ENCODE measurements at regions not wholly inside any gene's neighbourhood (a gene's known extent, or its start where the extent isn't known, plus 50 kb on each side); places are given as distances from the start of the nearest gene placed in this dataset.

- no peaks in the 10 kb centered on the region for H3K79me2 ChIP-seq (ENCODE audit: insufficient read depth, low read length)
- H3K9me3 ChIP-seq (ENCODE audit: insufficient read depth, low read length) = no peaks in the 10 kb centered on the region
- H3F3A ChIP-seq (ENCODE audit: insufficient read depth) = no peaks in the 10 kb centered on the region
- no peaks in the 10 kb centered on the region for H3K36me3 ChIP-seq (ENCODE audit: low read length)
- H3K4me2 ChIP-seq (ENCODE audit: low read depth, low read length, poor library complexity, severe bottlenecking) = no peak overlapping the region
- no peak overlapping the region for H3K4me3 ChIP-seq (ENCODE audit: insufficient read depth, low read length, poor library complexity, severe bottlenecking)
- TF ChIP-seq EZH2phosphoT487 (conservative IDR thresholded peaks at IDR 0.05; ENCODE audit: low read length) = no peak
- TF ChIP-seq, protein P1, sequence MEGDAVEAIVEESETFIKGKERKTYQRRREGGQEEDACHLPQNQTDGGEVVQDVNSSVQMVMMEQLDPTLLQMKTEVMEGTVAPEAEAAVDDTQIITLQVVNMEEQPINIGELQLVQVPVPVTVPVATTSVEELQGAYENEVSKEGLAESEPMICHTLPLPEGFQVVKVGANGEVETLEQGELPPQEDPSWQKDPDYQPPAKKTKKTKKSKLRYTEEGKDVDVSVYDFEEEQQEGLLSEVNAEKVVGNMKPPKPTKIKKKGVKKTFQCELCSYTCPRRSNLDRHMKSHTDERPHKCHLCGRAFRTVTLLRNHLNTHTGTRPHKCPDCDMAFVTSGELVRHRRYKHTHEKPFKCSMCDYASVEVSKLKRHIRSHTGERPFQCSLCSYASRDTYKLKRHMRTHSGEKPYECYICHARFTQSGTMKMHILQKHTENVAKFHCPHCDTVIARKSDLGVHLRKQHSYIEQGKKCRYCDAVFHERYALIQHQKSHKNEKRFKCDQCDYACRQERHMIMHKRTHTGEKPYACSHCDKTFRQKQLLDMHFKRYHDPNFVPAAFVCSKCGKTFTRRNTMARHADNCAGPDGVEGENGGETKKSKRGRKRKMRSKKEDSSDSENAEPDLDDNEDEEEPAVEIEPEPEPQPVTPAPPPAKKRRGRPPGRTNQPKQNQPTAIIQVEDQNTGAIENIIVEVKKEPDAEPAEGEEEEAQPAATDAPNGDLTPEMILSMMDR (IDR thresholded peaks at IDR 0.05; ENCODE audit: insufficient read depth, low read length, poor library complexity, severe bottlenecking) = no peak
- H2AFZ ChIP-seq (ENCODE audit: low read depth, low read length, severe bottlenecking) = no peak overlapping the region
- no peaks in the 10 kb centered on the region for H4K20me1 ChIP-seq (ENCODE audit: low read depth, low read length)
- no peak overlapping the region for H3K27ac ChIP-seq (ENCODE audit: low read depth, low read length)
- no peak overlapping the region for H3K9ac ChIP-seq (ENCODE audit: low read length)
- no peaks in the 10 kb centered on the region for H3K27me3 ChIP-seq (ENCODE audit: low read length)
- H3K9me2 ChIP-seq (replicated peaks; ENCODE audit: insufficient read depth, low read length) = no peaks in the 10 kb centered on the region
These were observed 779.1 kb upstream of the SEMA6D start for GRCh38 chr15:46938169-46938568.

DNA sequence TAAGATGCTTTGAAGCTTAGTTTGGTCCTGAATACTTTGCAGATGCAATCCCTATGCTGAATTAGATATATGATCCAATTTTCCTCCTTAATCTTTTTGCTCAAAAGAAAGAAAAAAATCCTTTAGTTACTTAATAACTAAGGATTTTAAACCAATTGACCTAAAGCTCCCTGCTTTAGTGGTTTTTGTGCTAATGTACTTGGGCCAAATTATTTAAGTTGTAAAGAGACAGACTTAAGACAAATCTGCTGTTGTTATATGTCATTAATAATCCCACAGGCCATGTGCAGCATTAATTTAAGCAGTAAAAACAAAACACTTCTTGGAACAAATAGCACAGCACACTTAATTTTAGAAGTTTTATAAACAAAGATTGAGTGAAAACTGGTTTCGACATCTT lies 776.1 kb upstream of the SEMA6D start:
- Histone ChIP-seq H3K4me3 (ENCODE audit: insufficient read depth, low read length, poor library complexity, severe bottlenecking) (no peak overlapping the region), H3K4me2 (ENCODE audit: low read depth, low read length, poor library complexity, severe bottlenecking) (no peak overlapping the region), H3F3A (ENCODE audit: insufficient read depth) (no peaks in the 10 kb centered on the region), H2AFZ (ENCODE audit: low read depth, low read length, severe bottlenecking) (no peak overlapping the region), H3K9me3 (ENCODE audit: insufficient read depth, low read length) (no peaks in the 10 kb centered on the region), H3K36me3 (ENCODE audit: low read length) (no peaks in the 10 kb centered on the region), H3K79me2 (ENCODE audit: insufficient read depth, low read length) (no peaks in the 10 kb centered on the region), H3K9me2 (replicated peaks; ENCODE audit: insufficient read depth, low read length) (no peaks in the 10 kb centered on the region), H3K27ac (ENCODE audit: low read depth, low read length) (no peak overlapping the region), H4K20me1 (ENCODE audit: low read depth, low read length) (no peaks in the 10 kb centered on the region), H3K27me3 (ENCODE audit: low read length) (no peaks in the 10 kb centered on the region), H3K9ac (ENCODE audit: low read length) (no peak overlapping the region)
- TF ChIP-seq, protein P1 (IDR thresholded peaks at IDR 0.05; ENCODE audit: insufficient read depth, low read length, poor library complexity, severe bottlenecking) = no peak
- no peak for TF ChIP-seq EZH2phosphoT487 (conservative IDR thresholded peaks at IDR 0.05; ENCODE audit: low read length)

- no peak overlapping the region for H3K27ac ChIP-seq (ENCODE audit: low read depth, low read length)
- no peaks in the 10 kb centered on the region for H3K9me3 ChIP-seq (ENCODE audit: insufficient read depth, low read length)
- no peaks in the 10 kb centered on the region for H3K79me2 ChIP-seq (ENCODE audit: insufficient read depth, low read length)
- TF ChIP-seq, protein P1 (IDR thresholded peaks at IDR 0.05; ENCODE audit: insufficient read depth, low read length, poor library complexity, severe bottlenecking) = no peak
- no peak for TF ChIP-seq EZH2phosphoT487 (conservative IDR thresholded peaks at IDR 0.05; ENCODE audit: low read length)
- no peaks in the 10 kb centered on the region for H3K27me3 ChIP-seq (ENCODE audit: low read length)
- H3F3A ChIP-seq (ENCODE audit: insufficient read depth) = no peaks in the 10 kb centered on the region
- H3K4me2 ChIP-seq (ENCODE audit: low read depth, low read length, poor library complexity, severe bottlenecking) = no peak overlapping the region
- no peak overlapping the region for H2AFZ ChIP-seq (ENCODE audit: low read depth, low read length, severe bottlenecking)
- H3K9ac ChIP-seq (ENCODE audit: low read length) = no peak overlapping the region
- H3K9me2 ChIP-seq (replicated peaks; ENCODE audit: insufficient read depth, low read length) = no peaks in the 10 kb centered on the region
- H3K36me3 ChIP-seq (ENCODE audit: low read length) = no peaks in the 10 kb centered on the region
- no peaks in the 10 kb centered on the region for H4K20me1 ChIP-seq (ENCODE audit: low read depth, low read length)
- no peak overlapping the region for H3K4me3 ChIP-seq (ENCODE audit: insufficient read depth, low read length, poor library complexity, severe bottlenecking)
These were observed 770.4 kb upstream of the SEMA6D start for GRCh38 chr15:46946953-46947352.

All from SU-DHL-6 (cell line).